HEK293 (cell line): ENCODE measurements at regions not wholly inside any gene's neighbourhood (a gene's known extent, or its start where the extent isn't known, plus 50 kb on each side); places are given as distances from the start of the nearest gene placed in this dataset.

ENCODE experiments used
- MYNN ChIP-seq: fragments of 450-650 bp; formaldehyde crosslinking; IDR thresholded peaks from 2 replicates; pipeline ENCODE4 v1.5.1; 2016; ENCODE audit warnings: missing biosample characterization, missing genetic modification characterization, borderline replicate concordance
- YY1 ChIP-seq: fragments of 450-650 bp; formaldehyde crosslinking; IDR thresholded peaks from 2 replicates; pipeline ENCODE4 v1.5.1; 2018; ENCODE audit warnings: missing biosample characterization, missing genetic modification characterization
- ZNF138 ChIP-seq: fragments of 450-650 bp; formaldehyde crosslinking; IDR thresholded peaks from 2 replicates; pipeline ENCODE4 v1.5.1; 2016; ENCODE audit warnings: missing biosample characterization, missing genetic modification characterization, borderline replicate concordance
- ZNF223 ChIP-seq: fragments of 450-650 bp; formaldehyde crosslinking; IDR thresholded peaks from 2 replicates; pipeline ENCODE4 v1.5.1; 2016; ENCODE audit warnings: missing biosample characterization, missing genetic modification characterization
- ZNF324 ChIP-seq: fragments of 450-650 bp; formaldehyde crosslinking; IDR thresholded peaks from 2 replicates; pipeline ENCODE4 v1.5.1; 2016; ENCODE audit warnings: missing biosample characterization, missing genetic modification characterization
- ZNF768 ChIP-seq: fragments of 450-650 bp; formaldehyde crosslinking; IDR thresholded peaks from 2 replicates; pipeline ENCODE4 v1.5.1; 2018; ENCODE audit warnings: missing biosample characterization, mild to moderate bottlenecking, missing genetic modification characterization
- TF ChIP-seq, protein P1 (sequence below): fragments of 450-650 bp; formaldehyde crosslinking; IDR thresholded peaks from 2 replicates; pipeline ENCODE4 v1.5.1; 2016; ENCODE audit warnings: missing biosample characterization, missing genetic modification characterization
- TF ChIP-seq, protein P2 (sequence below): fragments of 450-650 bp; formaldehyde crosslinking; IDR thresholded peaks from 2 replicates; pipeline ENCODE4 v1.5.1; 2016; ENCODE audit warnings: missing biosample characterization, missing genetic modification characterization

DNA sequence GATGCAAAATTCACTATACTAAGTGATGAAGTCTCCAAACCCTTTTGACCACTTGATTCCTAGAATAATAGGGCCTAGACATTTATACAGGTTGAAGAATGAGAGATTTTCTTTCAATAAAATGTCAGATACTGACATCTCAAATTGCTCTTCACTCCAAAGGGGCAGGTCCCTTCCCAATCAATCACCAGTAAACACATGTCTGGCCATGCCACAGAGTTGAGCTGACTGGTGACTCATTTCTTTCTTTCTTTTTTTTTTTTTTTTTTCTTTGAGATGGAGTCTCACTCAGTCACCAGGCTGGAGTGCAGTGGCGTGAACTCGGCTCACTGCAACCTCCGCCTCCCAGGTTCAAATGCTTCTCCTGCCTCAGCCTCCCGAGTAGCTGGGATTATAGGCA lies 388.6 kb upstream of the BTBD3 start:
- no peak for TF ChIP-seq YY1 (tag by site-specific recombination)
- TF ChIP-seq, protein P1, sequence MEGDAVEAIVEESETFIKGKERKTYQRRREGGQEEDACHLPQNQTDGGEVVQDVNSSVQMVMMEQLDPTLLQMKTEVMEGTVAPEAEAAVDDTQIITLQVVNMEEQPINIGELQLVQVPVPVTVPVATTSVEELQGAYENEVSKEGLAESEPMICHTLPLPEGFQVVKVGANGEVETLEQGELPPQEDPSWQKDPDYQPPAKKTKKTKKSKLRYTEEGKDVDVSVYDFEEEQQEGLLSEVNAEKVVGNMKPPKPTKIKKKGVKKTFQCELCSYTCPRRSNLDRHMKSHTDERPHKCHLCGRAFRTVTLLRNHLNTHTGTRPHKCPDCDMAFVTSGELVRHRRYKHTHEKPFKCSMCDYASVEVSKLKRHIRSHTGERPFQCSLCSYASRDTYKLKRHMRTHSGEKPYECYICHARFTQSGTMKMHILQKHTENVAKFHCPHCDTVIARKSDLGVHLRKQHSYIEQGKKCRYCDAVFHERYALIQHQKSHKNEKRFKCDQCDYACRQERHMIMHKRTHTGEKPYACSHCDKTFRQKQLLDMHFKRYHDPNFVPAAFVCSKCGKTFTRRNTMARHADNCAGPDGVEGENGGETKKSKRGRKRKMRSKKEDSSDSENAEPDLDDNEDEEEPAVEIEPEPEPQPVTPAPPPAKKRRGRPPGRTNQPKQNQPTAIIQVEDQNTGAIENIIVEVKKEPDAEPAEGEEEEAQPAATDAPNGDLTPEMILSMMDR (tag by site-specific recombination), result no peak
- TF ChIP-seq MYNN (tag by site-specific recombination), result no peak
- TF ChIP-seq ZNF768 (tag by site-specific recombination), result no peak
- TF ChIP-seq, protein P2, sequence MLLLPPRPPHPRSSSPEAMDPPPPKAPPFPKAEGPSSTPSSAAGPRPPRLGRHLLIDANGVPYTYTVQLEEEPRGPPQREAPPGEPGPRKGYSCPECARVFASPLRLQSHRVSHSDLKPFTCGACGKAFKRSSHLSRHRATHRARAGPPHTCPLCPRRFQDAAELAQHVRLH, result no peak
- no peak for TF ChIP-seq ZNF138 (tag by site-specific recombination)
- TF ChIP-seq ZNF324, result no peak
- TF ChIP-seq ZNF223 (tag by site-specific recombination), result no peak
